ENCODE measurements at regions not wholly inside any gene's neighbourhood (a gene's known extent, or its start where the extent isn't known, plus 50 kb on each side); places are given as distances from the start of the nearest gene placed in this dataset.

DNA sequence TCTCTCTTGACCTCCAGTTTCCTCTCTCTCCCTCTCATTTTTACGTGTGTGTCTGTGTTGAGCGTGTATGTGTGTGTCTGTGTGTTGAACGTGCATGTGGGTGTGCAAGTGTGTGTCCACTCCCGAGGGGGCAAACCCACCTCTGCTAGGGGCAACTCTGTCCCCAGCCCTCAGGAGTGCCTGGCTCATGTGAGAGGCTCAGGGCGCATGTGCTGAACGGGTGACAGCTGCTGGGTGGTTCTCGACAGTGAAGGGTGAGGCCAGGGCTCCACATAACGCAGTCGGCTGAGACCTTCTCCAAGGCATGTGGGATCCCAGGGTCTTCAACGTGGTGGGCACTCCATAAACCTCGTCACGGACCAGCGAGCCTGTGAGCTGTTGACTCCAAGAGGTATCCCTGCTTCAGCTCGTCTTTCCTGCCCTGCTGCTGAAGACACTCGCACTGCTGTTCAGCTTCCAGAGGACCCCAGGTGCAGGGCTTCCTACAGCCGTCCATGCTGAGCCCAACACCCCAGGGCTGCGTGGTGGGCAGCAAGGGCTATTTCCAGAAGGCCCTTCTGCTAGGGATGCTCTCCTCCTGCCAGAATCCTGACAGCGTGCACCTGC, 361.6 kb upstream of the SHH start:
- intact Hi-C loops (cut with DNase I): no loop called here
- peak in 1 of 10 donors; percentile 46 for DNase-seq

- intact Hi-C loops (cut with DNase I): no loop called here
- peak in 1 of 10 donors; percentile 60 for DNase-seq
These were observed 361.1 kb upstream of the SHH start for GRCh38 chr7:156173346-156173745.

- intact Hi-C loops (cut with DNase I): no loop called here
- peak in 1 of 10 donors; percentile 42 for DNase-seq
These were observed 360.4 kb upstream of the SHH start for GRCh38 chr7:156172638-156173037.

- intact Hi-C loops (cut with DNase I): no loop called here
- peak in 1 of 10 donors; percentile 59 for DNase-seq
These were observed 357.5 kb upstream of the SHH start for GRCh38 chr7:156169474-156170370.

- DNase-seq: no peak
- intact Hi-C loops (cut with DNase I): no loop called here
These were observed 356.2 kb upstream of the SHH start for GRCh38 chr7:156168434-156168833.

GRCh38 chr7:156167987-156168386, 355.7 kb upstream of the SHH start:
- intact Hi-C loops (cut with DNase I): no loop called here
- DNase-seq: no peak

- DNase-seq: no peak
- intact Hi-C loops (cut with DNase I): no loop called here
These were observed 355.1 kb upstream of the SHH start for GRCh38 chr7:156167417-156167807.

- DNase-seq: no peak
- intact Hi-C loops (cut with DNase I): no loop called here
These were observed 354.6 kb upstream of the SHH start for GRCh38 chr7:156166692-156167416.

- intact Hi-C loops (cut with DNase I): no loop called here
- DNase-seq: no peak
These were observed 351.5 kb upstream of the SHH start for GRCh38 chr7:156163747-156164146.

DNA sequence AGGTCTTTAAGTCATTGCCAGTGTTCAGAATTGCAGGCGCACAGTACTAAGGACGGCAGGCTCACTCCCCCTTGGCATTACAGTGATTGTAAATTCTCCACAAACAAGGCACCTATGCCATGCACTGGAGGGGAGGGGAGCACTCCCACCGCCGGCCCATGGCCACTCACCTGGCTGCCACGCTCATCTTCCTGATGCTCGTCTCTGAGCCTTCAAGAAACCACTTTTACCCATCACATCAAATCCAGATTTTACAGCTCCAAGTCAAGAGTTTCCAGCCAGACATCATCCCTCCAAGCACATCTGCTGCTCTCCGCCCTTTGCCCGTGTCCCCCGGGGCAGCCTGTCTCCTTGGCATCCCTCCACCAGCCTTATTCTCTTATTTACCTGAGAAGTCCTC, 350.2 kb upstream of the SHH start:
- intact Hi-C loops (cut with DNase I): no loop called here
- no peak for DNase-seq

- intact Hi-C loops (cut with DNase I): no loop called here
- DNase-seq: no peak
These were observed 348.5 kb upstream of the SHH start for GRCh38 chr7:156160811-156161210.

GRCh38 chr7:156158693-156159092, 346.4 kb upstream of the SHH start:
- intact Hi-C loops (cut with DNase I): no loop called here
- DNase-seq: no peak

GRCh38 chr7:156158213-156158612, 345.9 kb upstream of the SHH start:
- intact Hi-C loops (cut with DNase I): no loop called here
- DNase-seq: no peak

- DNase-seq: no peak
- intact Hi-C loops (cut with DNase I): no loop called here
These were observed 345.2 kb upstream of the SHH start for GRCh38 chr7:156157409-156158012.

DNA sequence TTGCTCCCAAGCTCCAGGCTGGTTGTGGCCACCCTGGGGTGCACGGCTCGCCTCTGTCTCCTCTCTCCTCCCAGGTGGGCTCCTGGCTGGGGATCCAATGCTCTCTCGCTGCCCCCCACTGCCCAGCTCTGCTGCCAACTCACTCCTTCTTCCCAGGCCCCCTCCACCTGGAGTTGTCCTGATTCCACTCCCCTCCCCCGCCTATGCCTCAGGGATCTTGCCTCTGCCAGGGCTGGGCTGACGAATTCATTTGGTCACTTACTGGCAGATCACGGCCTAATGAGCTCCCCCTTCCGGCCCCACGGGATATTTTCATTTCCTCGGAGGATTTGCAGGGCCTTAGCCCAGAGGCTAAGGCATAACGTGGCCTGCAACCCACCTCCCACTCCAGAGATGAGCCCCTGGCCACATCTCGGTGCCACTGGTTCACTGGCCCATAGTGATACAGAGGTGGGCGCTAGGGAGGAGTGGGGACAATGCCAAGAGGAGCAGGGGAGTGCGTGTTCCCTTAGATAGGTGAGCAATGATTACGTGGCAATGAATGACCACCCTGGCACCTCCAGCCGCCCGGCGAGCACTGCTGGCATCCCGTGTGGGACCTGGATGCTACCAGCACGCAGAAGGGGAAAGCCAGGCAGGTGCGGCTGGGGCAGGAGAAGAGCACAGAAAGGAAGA, 344.6 kb upstream of the SHH start:
- DNase-seq: peak in 6 of 10 donors; percentile 26 to 82 (median 38)
- intact Hi-C loops (cut with DNase I): no loop called here

GRCh38 chr7:156155988-156156733, 343.9 kb upstream of the SHH start:
- intact Hi-C loops (cut with DNase I): no loop called here
- no peak for DNase-seq

DNA sequence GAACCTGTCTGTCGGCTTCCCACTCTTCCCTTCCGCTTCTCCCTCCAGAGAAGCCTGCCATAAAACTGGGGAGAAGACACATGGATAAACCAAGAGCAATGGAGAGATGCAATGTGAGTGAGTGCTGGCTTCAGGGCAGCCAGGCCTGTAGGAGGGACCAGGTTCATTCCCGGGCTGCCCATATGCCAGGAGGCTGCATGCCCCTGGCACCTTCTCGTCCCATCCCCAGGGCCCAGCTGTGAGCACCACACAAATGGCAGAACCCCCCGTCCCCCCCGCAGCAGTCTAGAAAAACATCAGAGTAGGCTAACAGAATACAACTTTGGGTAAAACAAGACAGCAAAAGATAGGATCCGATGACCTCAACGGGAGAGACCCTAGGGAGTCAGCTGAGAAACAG, 341.3 kb upstream of the SHH start:
- intact Hi-C loops (cut with DNase I): no loop called here
- DNase-seq: no peak

DNA sequence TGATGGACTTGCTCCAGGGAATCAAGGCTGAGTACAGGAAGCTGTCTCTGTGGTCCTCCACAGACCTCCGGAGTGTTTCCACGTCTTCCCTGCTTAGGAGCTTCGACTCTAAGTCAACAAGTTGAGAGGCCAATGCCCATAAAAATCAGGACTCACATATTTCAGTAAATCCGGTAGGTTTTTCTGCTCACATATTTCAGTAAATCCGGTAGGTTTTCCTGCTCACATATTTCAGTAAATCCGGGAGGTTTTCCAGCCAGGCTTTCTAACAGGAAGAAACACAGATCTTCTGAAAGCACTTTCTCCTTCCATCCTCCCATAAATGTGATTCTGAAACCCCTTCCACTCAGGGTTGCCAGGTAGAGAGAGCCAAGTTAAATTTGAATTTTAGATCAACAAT, 340.1 kb upstream of the SHH start:
- no peak for DNase-seq

GRCh38 chr7:156151658-156152057, 339.4 kb upstream of the SHH start:
- intact Hi-C loops (cut with DNase I): no loop called here
- DNase-seq: no peak

More for the DNA sequence above, 340.1 kb upstream of the SHH start:
- intact Hi-C loops (cut with DNase I): no loop called here

DNA sequence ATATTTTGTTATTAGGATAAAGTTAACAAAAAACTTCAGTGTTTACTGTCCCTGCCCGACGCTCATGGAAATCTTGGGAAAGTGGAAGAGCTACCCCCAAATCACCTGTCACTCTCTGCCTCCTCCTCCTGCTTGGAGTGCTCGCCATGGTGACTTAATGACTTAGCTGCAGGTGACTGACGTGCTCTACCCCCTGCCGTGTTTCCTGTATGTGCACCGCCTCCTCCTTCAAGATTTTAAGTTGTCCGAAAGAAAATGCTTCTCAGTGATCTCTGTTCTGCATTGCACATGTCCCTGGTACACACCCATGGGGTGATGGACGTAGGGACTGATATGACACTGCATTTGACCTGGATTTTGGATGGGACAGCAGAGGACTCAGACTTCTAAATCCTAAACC, 338.8 kb upstream of the SHH start:
- intact Hi-C loops (cut with DNase I): no loop called here
- DNase-seq: no peak

Data from posterior cingulate gyrus (tissue), 11 donors.